A204.1 (cell line): ENCODE measurements at regions not wholly inside any gene's neighbourhood (a gene's known extent, or its start where the extent isn't known, plus 50 kb on each side); places are given as distances from the start of the nearest gene placed in this dataset.

Experiments
- FAIRE-seq: peaks from 2 replicates; lab custom pipeline; 2012; peaks lifted over from hg19 to GRCh38; lab: Jason Lieb, UNC

- no peak for FAIRE-seq
Measured at GRCh38 chr2:144679942-144680341, 160.0 kb upstream of the ZEB2 start.

GRCh38 chr2:144678736-144679135, 158.8 kb upstream of the ZEB2 start:
- FAIRE-seq: no peak

- no peak for FAIRE-seq
Measured at GRCh38 chr2:144675731-144676130, 155.8 kb upstream of the ZEB2 start.

- FAIRE-seq: no peak
Measured at GRCh38 chr2:144675331-144675730, 155.4 kb upstream of the ZEB2 start.

GRCh38 chr2:144674071-144674470, 154.2 kb upstream of the ZEB2 start:
- no peak for FAIRE-seq

- no peak for FAIRE-seq
Measured at GRCh38 chr2:144673456-144673855, 153.5 kb upstream of the ZEB2 start.

- FAIRE-seq: no peak
Measured at GRCh38 chr2:144671695-144672455, 152.0 kb upstream of the ZEB2 start.

- FAIRE-seq: no peak
Measured at GRCh38 chr2:144670738-144671137, 150.8 kb upstream of the ZEB2 start.

GRCh38 chr2:144670080-144670479, 150.2 kb upstream of the ZEB2 start:
- FAIRE-seq: no peak

GRCh38 chr2:144669196-144669987, 149.5 kb upstream of the ZEB2 start:
- no peak for FAIRE-seq

GRCh38 chr2:144668493-144669110, 148.7 kb upstream of the ZEB2 start:
- no peak for FAIRE-seq

- FAIRE-seq: no peak
Measured at GRCh38 chr2:144666032-144666431, 146.1 kb upstream of the ZEB2 start.

GRCh38 chr2:144663207-144663606, 143.3 kb upstream of the ZEB2 start:
- no peak for FAIRE-seq

- FAIRE-seq: no peak
Measured at GRCh38 chr2:144660518-144661316, 140.8 kb upstream of the ZEB2 start.

GRCh38 chr2:144659731-144660275, 139.9 kb upstream of the ZEB2 start:
- FAIRE-seq: no peak

- no peak for FAIRE-seq
Measured at GRCh38 chr2:144654523-144654922, 134.6 kb upstream of the ZEB2 start.

GRCh38 chr2:144650907-144651306, 131.0 kb upstream of the ZEB2 start:
- FAIRE-seq: no peak

- no peak for FAIRE-seq
Measured at GRCh38 chr2:144648837-144649465, 129.0 kb upstream of the ZEB2 start.

- no peak for FAIRE-seq
Measured at GRCh38 chr2:144645083-144645778, 125.3 kb upstream of the ZEB2 start.

- FAIRE-seq: no peak
Measured at GRCh38 chr2:144644549-144644948, 124.6 kb upstream of the ZEB2 start.
